Parathyroid adenoma (tissue), 2 donors: ENCODE measurements at regions not wholly inside any gene's neighbourhood (a gene's known extent, or its start where the extent isn't known, plus 50 kb on each side); places are given as distances from the start of the nearest gene placed in this dataset.

Experiments used
- H2AFZ ChIP-seq: fragments of 300-600 bp; sonication (generic); one replicate; pipeline ENCODE4 v1.7.0; 2017; ENCODE audit warnings: antibody characterized with exemption, mild to moderate bottlenecking
- H3K27ac ChIP-seq: fragments of 300-600 bp; sonication (generic); one replicate; pipeline ENCODE4 v1.7.0; 2017
- H3K27me3 ChIP-seq: fragments of 300-600 bp; sonication (generic); one replicate; pipeline ENCODE4 v1.7.0; 2017; ENCODE audit warnings: low read length; ENCODE audit not compliant: control insufficient read depth, insufficient read depth
- H3K36me3 ChIP-seq: fragments of 300-600 bp; sonication (generic); one replicate; pipeline ENCODE4 v1.7.0; 2017; ENCODE audit warnings: low read length; ENCODE audit not compliant: control insufficient read depth, insufficient read depth
- H3K4me1 ChIP-seq: fragments of 300-600 bp; sonication (generic); one replicate; pipeline ENCODE4 v1.7.0; 2017; ENCODE audit warnings: control low read depth
- H3K4me2 ChIP-seq: fragments of 300-600 bp; sonication (generic); one replicate; pipeline ENCODE4 v1.7.0; 2017; ENCODE audit warnings: low read length
- H3K4me3 ChIP-seq: fragments of 300-600 bp; sonication (generic); one replicate; pipeline ENCODE4 v1.7.0; 2017; ENCODE audit warnings: low read depth, low read length
- H3K79me2 ChIP-seq: fragments of 300-600 bp; sonication (generic); one replicate; pipeline ENCODE4 v1.7.0; 2017; ENCODE audit warnings: control low read depth
- H3K9ac ChIP-seq: fragments of 300-600 bp; sonication (generic); one replicate; pipeline ENCODE4 v1.7.0; 2017; ENCODE audit warnings: mild to moderate bottlenecking
- H3K9me3 ChIP-seq: fragments of 300-600 bp; sonication (generic); one replicate; pipeline ENCODE4 v1.7.0; 2017; ENCODE audit warnings: low read length; ENCODE audit not compliant: control insufficient read depth
- TF ChIP-seq, protein P1 (sequence below): fragments of 300-600 bp; sonication (generic); IDR thresholded peaks from one replicate; pipeline ENCODE4 v1.7.0; 2017; ENCODE audit warnings: antibody characterized with exemption, mild to moderate bottlenecking
- donor health status: primary hyperparathyroidism.

DNA sequence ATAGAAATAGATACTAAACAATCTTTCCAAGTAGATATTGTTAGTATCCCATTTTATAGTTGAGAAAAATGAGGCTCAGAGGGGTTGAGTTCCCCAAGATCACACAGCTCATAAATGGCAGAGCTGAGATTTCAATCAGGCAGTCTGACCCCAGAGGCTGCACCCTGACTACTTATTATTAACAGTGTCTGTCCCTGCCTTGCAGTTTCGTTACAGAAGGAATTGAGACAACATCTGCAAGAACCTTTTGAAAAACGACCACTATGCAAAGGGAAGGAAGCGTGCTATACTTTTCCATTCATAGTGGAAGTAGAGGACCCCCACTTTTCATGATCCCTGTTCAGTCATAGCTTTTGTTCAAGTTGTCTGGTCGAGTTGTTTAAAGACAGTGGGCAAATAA, 53.2 kb upstream of the SEC11C start:
- no peak overlapping the region for H3K27ac ChIP-seq
- no peak overlapping the region for H3K9ac ChIP-seq
- H3K4me2 ChIP-seq, result no peak overlapping the region

DNA sequence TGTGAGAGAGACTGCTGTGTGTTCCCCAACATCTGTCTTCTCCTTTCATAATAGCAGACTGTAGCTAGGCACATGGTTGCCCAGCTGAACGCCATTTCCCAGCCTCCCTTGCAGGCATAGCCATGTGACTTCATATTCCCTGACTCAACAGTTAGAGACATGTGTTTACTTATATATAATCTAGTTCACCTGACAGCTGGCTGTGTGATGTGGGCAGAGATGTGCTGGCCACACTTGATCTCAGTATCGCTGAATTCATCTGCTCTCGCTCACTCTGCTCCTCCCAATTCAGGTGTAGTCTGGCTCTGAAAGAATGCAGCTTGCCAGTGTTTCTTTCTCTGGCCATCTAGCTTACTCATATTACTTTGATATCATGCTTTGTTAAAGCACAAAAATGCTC, 52.3 kb upstream of the SEC11C start:
- peaks cover 12% of the 10 kb centered on the region for H3K4me1 ChIP-seq
- TF ChIP-seq, protein P1, sequence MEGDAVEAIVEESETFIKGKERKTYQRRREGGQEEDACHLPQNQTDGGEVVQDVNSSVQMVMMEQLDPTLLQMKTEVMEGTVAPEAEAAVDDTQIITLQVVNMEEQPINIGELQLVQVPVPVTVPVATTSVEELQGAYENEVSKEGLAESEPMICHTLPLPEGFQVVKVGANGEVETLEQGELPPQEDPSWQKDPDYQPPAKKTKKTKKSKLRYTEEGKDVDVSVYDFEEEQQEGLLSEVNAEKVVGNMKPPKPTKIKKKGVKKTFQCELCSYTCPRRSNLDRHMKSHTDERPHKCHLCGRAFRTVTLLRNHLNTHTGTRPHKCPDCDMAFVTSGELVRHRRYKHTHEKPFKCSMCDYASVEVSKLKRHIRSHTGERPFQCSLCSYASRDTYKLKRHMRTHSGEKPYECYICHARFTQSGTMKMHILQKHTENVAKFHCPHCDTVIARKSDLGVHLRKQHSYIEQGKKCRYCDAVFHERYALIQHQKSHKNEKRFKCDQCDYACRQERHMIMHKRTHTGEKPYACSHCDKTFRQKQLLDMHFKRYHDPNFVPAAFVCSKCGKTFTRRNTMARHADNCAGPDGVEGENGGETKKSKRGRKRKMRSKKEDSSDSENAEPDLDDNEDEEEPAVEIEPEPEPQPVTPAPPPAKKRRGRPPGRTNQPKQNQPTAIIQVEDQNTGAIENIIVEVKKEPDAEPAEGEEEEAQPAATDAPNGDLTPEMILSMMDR, result no peak
- no peaks in the 10 kb centered on the region for H3K79me2 ChIP-seq
- no peaks in the 10 kb centered on the region for H3K9me3 ChIP-seq
- peak overlapping the region; percentile 29 for H3K4me2 ChIP-seq
- no peaks in the 10 kb centered on the region for H3K36me3 ChIP-seq
- H3K4me3 ChIP-seq, result no peak overlapping the region
- H3K27me3 ChIP-seq, result no peaks in the 10 kb centered on the region
- H3K9ac ChIP-seq, result no peak overlapping the region
- peak overlapping the region; percentile 88 for H2AFZ ChIP-seq
- peak overlapping the region; percentile 75 for H3K27ac ChIP-seq

More for the DNA sequence above, 53.2 kb upstream of the SEC11C start:
- no peaks in the 10 kb centered on the region for H3K27me3 ChIP-seq
- no peaks in the 10 kb centered on the region for H3K79me2 ChIP-seq
- no peaks in the 10 kb centered on the region for H3K36me3 ChIP-seq
- H2AFZ ChIP-seq, result peak overlapping the region; percentile 88
- H3K4me3 ChIP-seq, result no peak overlapping the region
- peaks cover 12% of the 10 kb centered on the region for H3K4me1 ChIP-seq
- TF ChIP-seq, protein P1, result no peak
- no peaks in the 10 kb centered on the region for H3K9me3 ChIP-seq
